GM21526 (cell line): ENCODE measurements at regions not wholly inside any gene's neighbourhood (a gene's known extent, or its start where the extent isn't known, plus 50 kb on each side); places are given as distances from the start of the nearest gene placed in this dataset.

Source experiments
- ATAC-seq: cut with Tn5 transposase; IDR thresholded peaks from one replicate; pipeline ENCODE4 v1.9.1; 2021; ENCODE audit warnings: moderate library complexity; ENCODE audit not compliant: unreplicated experiment, low FRiP score

GRCh38 chr12:100737168-100737567, 57.4 kb upstream of the ANO4 start:
- no peak for ATAC-seq

GRCh38 chr12:100738086-100738485, 56.5 kb upstream of the ANO4 start:
- ATAC-seq = no peak

GRCh38 chr12:100741084-100741711, 53.4 kb upstream of the ANO4 start:
- ATAC-seq = no peak

GRCh38 chr12:100743060-100743459, 51.5 kb upstream of the ANO4 start:
- ATAC-seq = no peak
